Esophagus squamous epithelium (tissue), 4 donors: ENCODE measurements at regions not wholly inside any gene's neighbourhood (a gene's known extent, or its start where the extent isn't known, plus 50 kb on each side); places are given as distances from the start of the nearest gene placed in this dataset.
"Not testable (repeated sequence)": the region's sequence is repeated elsewhere in the genome, so short reads cannot be mapped to it uniquely, and the experiment has no call there.

Experiments used
- CTCF ChIP-seq, 6 experiments: fragments of 450-650 bp in 4 of 6; fragments of 200-600 bp in 2 of 6; sonication (generic) in 2 of 6; IDR thresholded peaks; one replicate each; pipeline ENCODE4 v1.5.1; 2016 to 2019; ENCODE audit warnings: antibody characterized with exemption in 6 of 6, mild to moderate bottlenecking in 4 of 6, moderate library complexity in 4 of 6
- POLR2A ChIP-seq, 4 donors: fragments of 450-650 bp; IDR thresholded peaks; one replicate each; pipeline ENCODE4 v1.6.1; 2017; ENCODE audit warnings: antibody characterized with exemption in 4 of 4, mild to moderate bottlenecking in 4 of 4, moderate library complexity in 3 of 4

DNA sequence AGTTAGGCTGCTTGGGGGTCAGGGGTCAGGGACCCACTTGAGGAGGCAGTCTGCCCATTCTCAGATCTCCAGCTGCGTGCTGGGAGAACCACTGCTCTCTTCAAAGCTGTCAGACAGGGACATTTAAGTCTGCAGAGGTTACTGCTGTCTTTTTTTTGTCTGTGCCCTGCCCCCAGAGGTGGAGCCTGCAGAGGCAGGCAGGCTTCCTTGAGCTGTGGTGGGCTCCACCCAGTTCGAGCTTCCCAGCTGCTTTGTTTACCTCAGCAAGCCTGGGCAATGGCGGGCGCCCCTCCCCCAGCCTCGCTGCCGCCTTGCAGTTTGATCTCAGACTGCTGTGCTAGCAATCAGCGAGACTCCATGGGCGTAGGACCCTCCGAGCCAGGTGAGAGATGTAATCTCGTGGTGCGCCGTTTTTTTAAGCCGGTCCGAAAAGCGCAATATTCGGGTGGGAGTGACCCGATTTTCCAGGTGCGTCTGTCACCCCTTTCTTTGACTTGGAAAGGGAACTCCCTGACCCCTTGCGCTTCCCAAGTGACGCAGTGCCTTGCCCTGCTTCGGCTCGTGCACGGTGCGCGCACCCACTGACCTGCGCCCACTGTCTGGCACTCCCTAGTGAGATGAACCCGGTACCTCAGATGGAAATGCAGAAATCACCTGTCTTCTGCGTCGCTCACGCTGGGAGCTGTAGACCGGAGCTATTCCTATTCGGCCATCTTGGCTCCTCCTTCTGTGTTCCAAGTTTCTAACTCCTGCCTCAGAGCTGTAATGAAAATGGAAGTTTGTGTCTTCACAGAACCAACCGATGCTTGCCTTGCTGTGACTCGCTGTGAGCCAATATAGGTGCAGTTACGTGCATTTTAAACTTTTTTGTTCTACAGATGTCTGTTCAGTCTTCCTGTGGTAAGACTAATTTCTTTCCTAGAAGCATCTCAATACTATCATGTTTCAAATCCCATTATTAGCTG lies 156.8 kb upstream of the RPS23 start:
- not testable (repeated sequence) for TF ChIP-seq CTCF, POLR2A (IDR thresholded peaks at IDR 0.05)
